IPS-18a (cell line): ENCODE measurements at regions not wholly inside any gene's neighbourhood (a gene's known extent, or its start where the extent isn't known, plus 50 kb on each side); places are given as distances from the start of the nearest gene placed in this dataset.

Source experiments
- H3K27ac ChIP-seq: one replicate; pipeline ENCODE4 v1.5.1; 2013; ENCODE audit warnings: low read length
- H3K27me3 ChIP-seq: one replicate; pipeline ENCODE4 v1.6.1; 2013; ENCODE audit warnings: mild to moderate bottlenecking, low read length; ENCODE audit not compliant: control insufficient read depth, insufficient read depth
- H3K36me3 ChIP-seq: one replicate; pipeline ENCODE4 v1.6.1; 2013; ENCODE audit warnings: low read depth, low read length; ENCODE audit not compliant: control insufficient read depth
- H3K4me1 ChIP-seq: one replicate; pipeline ENCODE4 v1.6.1; 2013; ENCODE audit warnings: low read depth, low read length; ENCODE audit not compliant: control insufficient read depth
- H3K4me3 ChIP-seq: one replicate; pipeline ENCODE4 v1.5.1; 2013; ENCODE audit warnings: low read length
- H3K9ac ChIP-seq: one replicate; pipeline ENCODE4 v1.6.1; 2013; ENCODE audit warnings: mild to moderate bottlenecking, low read length, moderate library complexity
- H3K9me3 ChIP-seq: one replicate; pipeline ENCODE4 v1.6.1; 2013; ENCODE audit warnings: low read depth, low read length; ENCODE audit not compliant: control insufficient read depth

DNA sequence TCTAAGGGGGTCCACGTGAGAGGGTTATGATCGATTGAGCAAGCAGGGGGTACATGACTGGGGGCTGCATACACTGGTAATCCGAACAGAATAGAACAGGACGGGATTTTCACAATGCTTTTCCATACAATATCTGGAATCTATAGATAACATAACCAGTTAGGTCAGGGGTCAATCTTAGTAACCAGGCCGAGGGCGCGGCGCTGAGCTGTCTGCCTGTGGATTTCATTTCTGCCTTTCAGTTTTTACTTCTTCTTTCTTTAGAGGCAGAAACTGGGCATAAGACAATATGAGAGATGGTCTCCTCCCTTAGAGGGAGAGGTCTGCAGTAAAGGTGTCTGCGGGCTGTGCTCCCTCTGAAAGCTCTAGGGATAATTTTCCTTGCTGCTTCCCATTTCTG, 261.3 kb downstream of the XXYLT1 start:
- peaks cover 3% of the 10 kb centered on the region for H3K9me3 ChIP-seq
- H3K27ac ChIP-seq, result no peak overlapping the region
- no peaks in the 10 kb centered on the region for H3K36me3 ChIP-seq
- no peaks in the 10 kb centered on the region for H3K27me3 ChIP-seq
- no peak overlapping the region for H3K4me3 ChIP-seq
- H3K9ac ChIP-seq, result no peak overlapping the region
- H3K4me1 ChIP-seq, result no peaks in the 10 kb centered on the region

DNA sequence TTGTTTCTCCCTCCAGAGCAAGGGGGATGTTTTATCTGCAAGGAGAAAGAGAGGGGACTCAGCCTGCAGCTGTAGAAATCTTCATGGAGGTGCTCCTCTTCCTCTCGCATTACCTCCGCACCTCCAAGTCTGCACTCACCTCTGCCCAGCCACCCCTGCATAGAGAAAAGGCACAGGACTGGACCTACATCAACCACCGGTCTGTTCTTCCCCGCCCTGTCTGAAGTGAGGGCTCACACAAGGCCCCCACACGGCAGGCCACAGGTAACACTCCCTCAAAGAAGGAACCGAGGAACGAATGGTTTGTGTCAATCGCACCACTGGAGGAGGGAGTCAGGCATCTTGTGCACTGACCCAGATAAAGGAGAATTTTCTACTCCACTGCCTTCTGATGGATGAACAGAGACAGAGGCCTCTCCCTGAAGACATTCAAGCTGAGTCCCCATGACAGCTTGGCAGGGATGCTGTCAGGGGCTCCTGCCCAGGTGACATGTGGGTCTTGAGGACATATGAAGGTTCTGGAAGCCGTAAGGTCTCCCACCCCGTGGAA, 260.3 kb downstream of the XXYLT1 start:
- Histone ChIP-seq H3K4me1 (no peaks in the 10 kb centered on the region), H3K9me3 (peaks cover 3% of the 10 kb centered on the region)

DNA sequence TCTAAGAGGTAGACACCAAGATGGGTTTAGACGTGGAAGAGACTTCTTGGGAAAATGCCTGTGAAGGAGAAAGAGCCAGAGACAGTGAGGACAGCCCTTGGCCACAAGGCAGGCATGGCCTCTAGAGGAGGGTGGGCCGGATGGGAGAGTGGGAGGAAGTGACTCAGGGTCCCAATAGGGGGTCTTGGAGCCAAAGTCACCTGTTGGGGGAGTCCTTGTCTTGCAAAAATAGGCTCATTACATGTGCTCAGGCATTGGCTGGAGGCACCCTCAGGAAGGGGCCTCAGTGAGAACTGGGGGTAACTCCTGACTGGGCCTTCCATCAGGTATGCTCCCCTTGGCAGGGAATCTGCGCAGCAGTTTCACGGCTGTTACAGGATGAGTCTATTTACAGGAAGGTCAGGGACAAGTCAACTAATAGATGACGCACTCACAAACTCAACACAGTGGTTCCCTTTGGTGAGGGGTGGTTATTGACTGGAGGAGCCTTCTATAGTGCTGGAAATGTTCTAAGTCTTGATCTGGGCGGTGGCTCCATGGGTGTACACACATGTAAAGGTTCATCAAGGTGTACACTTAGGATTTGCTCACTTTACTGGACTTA, 259.6 kb downstream of the XXYLT1 start:
- H3K27ac ChIP-seq, result no peak overlapping the region
- no peaks in the 10 kb centered on the region for H3K36me3 ChIP-seq
- no peaks in the 10 kb centered on the region for H3K27me3 ChIP-seq
- H3K4me1 ChIP-seq, result no peaks in the 10 kb centered on the region
- H3K4me3 ChIP-seq, result no peak overlapping the region
- H3K9me3 ChIP-seq, result peaks cover 3% of the 10 kb centered on the region
- H3K9ac ChIP-seq, result no peak overlapping the region

More for the DNA sequence above, 260.3 kb downstream of the XXYLT1 start:
- Histone ChIP-seq H3K36me3 (no peaks in the 10 kb centered on the region), H3K9ac (no peak overlapping the region), H3K27me3 (no peaks in the 10 kb centered on the region), H3K4me3 (no peak overlapping the region), H3K27ac (no peak overlapping the region)

DNA sequence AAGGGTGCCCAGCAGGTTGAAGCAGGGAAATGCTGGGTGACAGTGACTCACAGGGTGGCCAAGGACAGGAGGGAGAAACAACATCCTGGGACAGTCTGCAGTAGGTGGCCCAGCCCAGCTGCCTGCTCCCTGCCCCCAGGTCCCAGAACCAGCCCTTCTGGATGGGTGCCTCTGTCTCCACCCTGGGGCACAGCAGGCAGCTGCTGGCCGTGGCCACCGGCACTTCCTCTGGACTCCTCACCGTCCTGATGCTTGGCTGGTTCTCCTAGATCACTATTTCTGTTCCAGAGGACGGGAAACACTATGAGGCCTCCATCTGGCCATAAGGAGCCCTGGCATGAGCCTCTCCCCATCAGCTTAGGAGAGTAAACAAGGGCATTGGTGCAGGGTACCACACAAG, 258.9 kb downstream of the XXYLT1 start:
- Histone ChIP-seq H3K27ac (no peak overlapping the region), H3K4me1 (no peaks in the 10 kb centered on the region), H3K9me3 (peaks cover 3% of the 10 kb centered on the region), H3K4me3 (no peak overlapping the region), H3K9ac (no peak overlapping the region), H3K36me3 (no peaks in the 10 kb centered on the region), H3K27me3 (no peaks in the 10 kb centered on the region)

DNA sequence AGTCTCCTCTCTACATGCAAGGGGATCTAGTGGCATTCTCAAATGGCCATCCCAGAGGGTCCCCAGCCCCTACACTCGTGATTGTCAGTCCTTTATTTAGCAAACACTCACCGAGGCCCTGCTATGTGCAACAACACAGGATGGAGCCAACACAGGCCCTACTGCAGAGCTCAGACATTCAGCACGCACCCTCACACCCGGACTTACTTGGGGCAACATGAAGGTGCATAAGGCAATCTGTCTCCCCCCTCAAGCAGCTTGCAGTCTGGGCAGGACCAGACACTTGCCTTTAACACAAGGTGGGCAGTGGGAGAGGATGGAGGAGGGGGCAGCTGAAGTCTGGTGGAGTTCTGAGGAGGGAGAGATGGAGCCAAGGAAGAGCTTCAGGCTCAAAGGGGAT, 258.4 kb downstream of the XXYLT1 start:
- H3K36me3 ChIP-seq, result no peaks in the 10 kb centered on the region
- H3K9me3 ChIP-seq, result peaks cover 3% of the 10 kb centered on the region
- no peaks in the 10 kb centered on the region for H3K4me1 ChIP-seq
- no peak overlapping the region for H3K27ac ChIP-seq
- H3K4me3 ChIP-seq, result no peak overlapping the region
- H3K27me3 ChIP-seq, result no peaks in the 10 kb centered on the region
- H3K9ac ChIP-seq, result no peak overlapping the region

DNA sequence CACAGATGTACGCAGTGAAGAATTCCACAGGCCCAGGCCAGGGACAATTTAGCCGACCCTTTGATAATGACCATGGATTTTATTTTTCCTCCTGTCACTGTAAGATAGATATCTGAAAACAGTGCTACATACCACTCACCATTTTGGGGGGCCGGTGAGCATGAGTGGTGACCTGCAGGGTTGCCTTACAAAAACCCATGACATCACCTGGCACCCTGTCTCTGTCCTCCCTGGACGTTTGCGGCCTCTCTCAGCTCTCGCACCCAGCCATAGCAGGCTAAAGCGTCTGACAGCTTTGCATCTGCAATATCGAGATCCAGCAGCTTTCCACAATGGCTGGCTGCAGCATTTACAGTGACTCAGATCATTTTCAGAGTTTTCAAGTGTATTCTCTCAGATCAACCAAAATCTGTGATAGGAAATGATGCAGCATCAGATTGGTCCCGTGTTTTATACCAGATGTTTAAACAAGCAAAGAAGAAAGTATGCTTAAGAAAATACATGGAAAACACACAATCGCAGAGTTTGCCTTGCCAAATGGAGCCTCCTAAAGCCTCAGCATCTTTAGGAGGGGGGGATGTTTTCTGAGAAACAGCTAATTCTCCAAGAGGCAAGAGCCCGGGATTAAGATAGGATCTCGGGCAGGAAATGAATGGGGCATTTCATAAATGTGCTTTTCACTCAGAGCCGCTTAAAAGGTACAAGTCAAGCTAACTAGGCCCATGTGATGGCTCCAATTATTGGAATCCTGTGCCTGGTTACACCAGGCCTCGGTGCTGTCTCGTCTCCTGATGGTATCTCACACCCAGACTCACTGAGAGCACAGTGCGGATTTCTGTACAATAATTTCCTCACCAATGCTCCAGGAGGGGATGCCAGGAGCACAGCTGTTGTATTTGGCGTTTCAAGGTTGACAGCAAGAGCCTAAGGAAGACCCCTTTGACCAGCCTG, 257.3 kb downstream of the XXYLT1 start:
- Histone ChIP-seq H3K9me3 (peaks cover 3% of the 10 kb centered on the region), H3K27ac (no peak overlapping the region), H3K27me3 (no peaks in the 10 kb centered on the region), H3K4me3 (no peak overlapping the region), H3K4me1 (no peaks in the 10 kb centered on the region), H3K36me3 (no peaks in the 10 kb centered on the region), H3K9ac (no peak overlapping the region)

DNA sequence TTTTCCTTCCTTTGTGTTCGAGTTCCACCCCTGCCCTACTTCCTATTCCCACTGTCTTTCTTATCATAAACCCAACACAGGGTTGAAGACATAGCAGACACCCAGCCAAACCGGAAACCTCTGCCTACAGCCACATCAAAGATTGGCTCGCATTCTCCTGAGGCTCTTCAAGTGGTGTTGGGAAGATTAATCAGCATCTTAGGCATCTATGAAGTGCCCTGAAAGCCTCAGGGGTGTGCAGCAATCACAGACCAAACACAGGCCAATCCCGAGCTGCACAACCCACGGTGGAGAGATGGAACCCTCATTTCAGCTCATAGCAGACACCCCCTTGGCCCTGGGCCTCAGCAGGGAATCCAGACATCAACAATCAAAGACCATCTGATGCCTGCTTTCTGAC, 255.9 kb downstream of the XXYLT1 start:
- no peak overlapping the region for H3K9ac ChIP-seq
- H3K9me3 ChIP-seq, result peaks cover 3% of the 10 kb centered on the region
- H3K36me3 ChIP-seq, result no peaks in the 10 kb centered on the region
- H3K27ac ChIP-seq, result no peak overlapping the region
- H3K4me3 ChIP-seq, result no peak overlapping the region
- H3K4me1 ChIP-seq, result no peaks in the 10 kb centered on the region
- H3K27me3 ChIP-seq, result no peaks in the 10 kb centered on the region

DNA sequence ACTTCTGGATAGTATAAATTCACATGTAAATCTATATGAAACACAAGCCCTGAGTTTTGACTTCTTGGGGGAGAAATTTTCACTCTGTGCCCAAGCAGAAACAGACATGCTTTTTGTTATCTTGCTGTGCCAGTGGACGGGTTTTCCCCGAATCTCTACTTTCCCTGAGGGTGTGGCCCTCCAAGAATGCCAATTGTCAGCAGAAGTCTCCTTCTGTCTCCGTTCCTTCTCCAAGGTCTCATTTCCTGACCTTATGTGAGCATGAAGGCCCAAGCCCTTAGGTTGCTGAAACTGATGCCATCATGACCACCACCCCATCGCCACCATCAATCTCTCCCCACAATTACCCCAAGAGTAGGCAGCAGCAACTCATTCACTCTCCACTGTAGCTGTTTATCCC, 253.8 kb downstream of the XXYLT1 start:
- no peaks in the 10 kb centered on the region for H3K4me1 ChIP-seq
- H3K36me3 ChIP-seq, result no peaks in the 10 kb centered on the region
- H3K4me3 ChIP-seq, result no peak overlapping the region
- no peak overlapping the region for H3K9ac ChIP-seq
- no peaks in the 10 kb centered on the region for H3K27me3 ChIP-seq
- H3K27ac ChIP-seq, result no peak overlapping the region
- no peaks in the 10 kb centered on the region for H3K9me3 ChIP-seq
